HCT116 (cell line): ENCODE measurements at regions not wholly inside any gene's neighbourhood (a gene's known extent, or its start where the extent isn't known, plus 50 kb on each side); places are given as distances from the start of the nearest gene placed in this dataset.

Source experiments
- ATAC-seq: fragments of 200-7000 bp; cut with Tn5 transposase; 2 replicates; pipeline ENCODE4 v1.9.1; 2020; ENCODE audit warnings: mild to moderate bottlenecking, moderate library complexity
- BruUV-seq: library from RNA; stranded (reverse); fragments of 400-500 nt; replicated peaks from 2 replicates; lab custom pipeline; 2021; lab: Mats Ljungman, UMichigan
- CTCF ChIA-PET: fragments of 300-600 bp; sonication (Branson Sonifier 250); formaldehyde crosslinking; loops from one replicate; lab custom pipeline; 2021; ENCODE audit warnings: antibody characterized with exemption; lab: Charles Lee
- POLR2A ChIA-PET: fragments of 300-600, 350-600 bp; sonication (Branson Sonifier 250); formaldehyde crosslinking; loops from one replicate; lab custom pipeline; 2021; ENCODE audit warnings: antibody characterized with exemption; lab: Charles Lee
- RAD21 ChIA-PET, 2 experiments: fragments of 300-600 bp; sonication (Branson Sonifier 250); formaldehyde crosslinking; loops; one replicate each; lab custom pipeline; 2023; ENCODE audit warnings: low total read pairs in 2 of 2; ENCODE audit not compliant: uncharacterized antibody in 2 of 2, unreplicated experiment in 2 of 2, low non-redundant PET in 1 of 2; lab: Charles Lee
- DNase-seq: peaks from one replicate; pipeline ENCODE4 v3.0.0-alpha.2; 2010; ENCODE audit warnings: low read depth, low spot score
- H2AFZ ChIP-seq: fragments of 200-600 bp; shearing (Covaris generic), sonication (generic); 2 replicates; pipeline ENCODE4 v1.6.1; 2017; ENCODE audit warnings: low read depth, mixed run types, mixed read lengths, antibody characterized with exemption, low read length; ENCODE audit not compliant: poor library complexity, severe bottlenecking
- H3K27ac ChIP-seq: 2 replicates; pipeline ENCODE4 v1.5.1; 2012; ENCODE audit warnings: low read depth, low read length
- H3K27me3 ChIP-seq: fragments of 200-600 bp; sonication (generic); 2 replicates; pipeline ENCODE4 v1.6.1; 2016; ENCODE audit warnings: mixed run types, low read length, mixed read lengths; ENCODE audit not compliant: insufficient read depth
- H3K36me3 ChIP-seq, 2 experiments: fragments of 200-500 bp in 1 of 2; fragments of 200-600 bp in 1 of 2; sonication (Bioruptor generic) in 1 of 2; sonication (generic) in 1 of 2; 2 replicates each; pipeline versions ENCODE4 v1.5.1 to v1.6.1; 2014 to 2016; ENCODE audit warnings: low read length in 2 of 2, inconsistent platforms in 1 of 2, mixed read lengths in 1 of 2, mixed run types in 1 of 2; ENCODE audit not compliant: insufficient read depth in 2 of 2, control insufficient read depth in 1 of 2
- H3K4me1 ChIP-seq, 2 experiments: fragments of 200-600 bp in 1 of 2; sonication (generic) in 1 of 2; 2 replicates each; pipeline versions ENCODE4 v1.5.1 to v1.6.1; 2012 to 2017; ENCODE audit warnings: low read length in 2 of 2, inconsistent platforms in 1 of 2, mild to moderate bottlenecking in 1 of 2, mixed read lengths in 1 of 2, mixed run types in 1 of 2, moderate library complexity in 1 of 2; ENCODE audit not compliant: insufficient read depth in 2 of 2, control insufficient read depth in 1 of 2
- H3K4me2 ChIP-seq: fragments of 200-600 bp; sonication (generic); 2 replicates; pipeline ENCODE4 v1.6.1; 2017; ENCODE audit warnings: mixed run types, low read length, mixed read lengths
- H3K4me3 ChIP-seq, 2 experiments: fragments of 200-600 bp in 1 of 2; sonication (generic) in 1 of 2; replicated peaks in 1 of 2; 2 replicates each; pipeline ENCODE4 v1.5.1; 2011 to 2016; ENCODE audit warnings: low read length in 2 of 2, control low read depth in 1 of 2, low read depth in 1 of 2, mild to moderate bottlenecking in 1 of 2, mixed read lengths in 1 of 2, mixed run types in 1 of 2
- H3K79me2 ChIP-seq: fragments of 200-600 bp; sonication (generic); 2 replicates; pipeline ENCODE4 v1.6.1; 2017; ENCODE audit warnings: mild to moderate bottlenecking, mixed run types, low read length, moderate library complexity, mixed read lengths; ENCODE audit not compliant: insufficient read depth
- H3K9ac ChIP-seq: fragments of 200-600 bp; sonication (generic); 2 replicates; pipeline ENCODE4 v1.6.1; 2016; ENCODE audit warnings: low read length, mixed read lengths
- H3K9me2 ChIP-seq: fragments of 200-600 bp; sonication (generic), shearing (Covaris generic); 2 replicates; pipeline ENCODE4 v1.6.1; 2017; ENCODE audit warnings: mixed run types, mild to moderate bottlenecking, moderate library complexity; ENCODE audit not compliant: insufficient read depth
- H3K9me3 ChIP-seq, 2 experiments: fragments of 200-500 bp in 1 of 2; fragments of 200-600 bp in 1 of 2; sonication (Bioruptor generic) in 1 of 2; sonication (generic) in 1 of 2; 2 replicates each; pipeline ENCODE4 v1.6.1; 2014 to 2017; ENCODE audit warnings: low read length in 2 of 2, mixed read lengths in 2 of 2, inconsistent platforms in 1 of 2, low read depth in 1 of 2, mild to moderate bottlenecking in 1 of 2, mixed run types in 1 of 2, moderate library complexity in 1 of 2; ENCODE audit not compliant: control insufficient read depth in 1 of 2, insufficient read depth in 1 of 2
- H4K20me1 ChIP-seq: fragments of 200-600 bp; sonication (generic), shearing (Covaris generic); 2 replicates; pipeline ENCODE4 v1.6.1; 2017; ENCODE audit warnings: mixed run types, mild to moderate bottlenecking, moderate library complexity; ENCODE audit not compliant: insufficient read depth
- ATF3 ChIP-seq: IDR thresholded peaks from 2 replicates; pipeline ENCODE4 v1.6.1; 2012
- CEBPB ChIP-seq: IDR thresholded peaks from 2 replicates; pipeline ENCODE4 v1.6.1; 2012; ENCODE audit warnings: low read depth
- CTCF ChIP-seq, 3 experiments: fragments of 200-600 bp in 1 of 3; sonication (generic) in 1 of 3; IDR thresholded peaks in 2 of 3; conservative IDR thresholded peaks in 1 of 3; 2 replicates each; pipeline ENCODE4 v1.5.1; 2012 to 2017; ENCODE audit warnings: low read depth in 2 of 3, low read length in 2 of 3, antibody characterized with exemption in 1 of 3, borderline replicate concordance in 1 of 3, control low read depth in 1 of 3, mild to moderate bottlenecking in 1 of 3, mixed read lengths in 1 of 3, mixed run types in 1 of 3, moderate library complexity in 1 of 3; ENCODE audit not compliant: insufficient read depth in 1 of 3
- EGR1 ChIP-seq: IDR thresholded peaks from 2 replicates; pipeline ENCODE4 v1.6.1; 2012; ENCODE audit warnings: low read depth
- ELF1 ChIP-seq: IDR thresholded peaks from 2 replicates; pipeline ENCODE4 v1.6.1; 2012; ENCODE audit warnings: low read depth, borderline replicate concordance
- FOSL1 ChIP-seq: IDR thresholded peaks from 2 replicates; pipeline ENCODE4 v1.6.1; 2012; ENCODE audit warnings: low read depth
- JUND ChIP-seq: IDR thresholded peaks from 2 replicates; pipeline ENCODE4 v1.6.1; 2012
- POLR2A ChIP-seq: IDR thresholded peaks from 2 replicates; pipeline ENCODE4 v1.7.0; 2011; ENCODE audit warnings: borderline replicate concordance; ENCODE audit not compliant: insufficient read depth, insufficient read length; ENCODE audit errors: extremely low read depth
- POLR2AphosphoS5 ChIP-seq: IDR thresholded peaks from 2 replicates; pipeline ENCODE4 v1.6.1; 2011; ENCODE audit warnings: mild to moderate bottlenecking, low read depth, low read length, moderate library complexity
- RAD21 ChIP-seq: IDR thresholded peaks from 2 replicates; pipeline ENCODE4 v1.6.1; 2012; ENCODE audit warnings: low read depth, mild to moderate bottlenecking
- SIN3A ChIP-seq: IDR thresholded peaks from 2 replicates; pipeline ENCODE4 v1.6.1; 2012; ENCODE audit warnings: low read depth
- SP1 ChIP-seq: IDR thresholded peaks from 2 replicates; pipeline ENCODE4 v1.6.1; 2012; ENCODE audit warnings: low read depth
- SRF ChIP-seq: IDR thresholded peaks from 2 replicates; pipeline ENCODE4 v1.6.1; 2012; ENCODE audit warnings: low read depth
- TCF7L2 ChIP-seq: IDR thresholded peaks from 2 replicates; pipeline ENCODE4 v1.7.0; 2011; ENCODE audit warnings: borderline replicate concordance, inconsistent platforms; ENCODE audit not compliant: insufficient read depth, insufficient read length; ENCODE audit errors: extremely low read depth
- YY1 ChIP-seq: IDR thresholded peaks from 2 replicates; pipeline ENCODE4 v1.6.1; 2011; ENCODE audit warnings: low read length, low read depth, moderate library complexity, mild to moderate bottlenecking; ENCODE audit not compliant: insufficient replicate concordance; ENCODE audit errors: extremely low read depth
- ZBTB33 ChIP-seq: IDR thresholded peaks from 2 replicates; pipeline ENCODE4 v1.6.1; 2011; ENCODE audit warnings: mild to moderate bottlenecking, low read length, moderate library complexity; ENCODE audit not compliant: insufficient replicate concordance; ENCODE audit errors: extremely low read depth
- ZFX ChIP-seq: fragments of 450-650 bp; IDR thresholded peaks from 2 replicates; pipeline ENCODE4 v1.6.1; 2017
- ZNF274 ChIP-seq: fragments of 200-500 bp; sonication (Bioruptor generic); IDR thresholded peaks from 2 replicates; pipeline ENCODE4 v1.6.1; 2014; ENCODE audit warnings: mild to moderate bottlenecking, low read depth, low read length, inconsistent platforms
- intact Hi-C: fragments of 100-400 bp; cut with micrococcal nuclease; formaldehyde crosslinking; loops from 2 replicates; pipeline ENCODE4 v1.10.0; 2022
- TF ChIP-seq, protein P1 (sequence below): IDR thresholded peaks from 2 replicates; pipeline ENCODE4 v1.6.1; 2012
- TF ChIP-seq, protein P2 (sequence below): IDR thresholded peaks from 2 replicates; pipeline ENCODE4 v1.6.1; 2012; ENCODE audit warnings: low read depth

DNA sequence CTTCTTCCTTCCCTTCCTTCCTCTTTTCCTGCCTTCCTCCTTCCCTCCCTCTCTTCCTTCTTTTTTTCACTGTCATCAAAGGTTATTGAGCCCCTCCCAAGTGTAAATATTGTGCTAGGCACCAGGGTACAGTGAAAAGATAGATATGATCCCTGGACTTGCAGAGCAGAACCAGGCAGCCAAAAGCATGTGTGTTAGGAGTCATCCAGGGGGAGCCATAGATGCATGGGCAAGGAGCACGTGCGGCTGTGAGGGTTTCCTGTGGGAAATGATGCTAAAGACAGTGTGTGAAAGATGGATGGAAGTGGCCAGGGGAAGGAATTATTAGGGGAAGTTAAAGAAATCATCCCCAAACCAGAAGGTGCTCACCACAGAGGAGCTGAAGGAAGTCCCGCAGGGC, 65.2 kb downstream of the NR2F2 start:
- intact Hi-C loops: no loop called here
- ATAC-seq (0 out of 2 replicates have a peak, but pooled peaks have one; percentile 36), DNase-seq (no peak)
- ChIA-PET CTCF (no interaction called here), POLR2A (no interaction called here), RAD21 (no interaction called here)
- Histone ChIP-seq H3K9me3 (no peaks in the 10 kb centered on the region), H3K79me2 (no peaks in the 10 kb centered on the region), H3K36me3 (no peaks in the 10 kb centered on the region), H3K4me2 (no peak overlapping the region), H3K27me3 (no peaks in the 10 kb centered on the region), H3K9me2 (no peaks in the 10 kb centered on the region), H4K20me1 (no peaks in the 10 kb centered on the region), H3K4me3 (no peak overlapping the region), H3K9ac (no peak overlapping the region), H2AFZ (no peak overlapping the region), H3K27ac (no peak overlapping the region), H3K4me1 (0 out of 4 replicates have a peak, but pooled peaks cover 0 to 4% of the 10 kb centered on the region in 2 experiments)
- no TSS peak for BruUV-seq
- no peak for TF ChIP-seq ATF3
- TF ChIP-seq POLR2A: no peak
- TF ChIP-seq CEBPB: no peak
- no peak for TF ChIP-seq SRF
- no peak for TF ChIP-seq ELF1
- TF ChIP-seq ZFX: no peak
- TF ChIP-seq EGR1: no peak
- TF ChIP-seq TCF7L2: no peak
- TF ChIP-seq, protein P1, sequence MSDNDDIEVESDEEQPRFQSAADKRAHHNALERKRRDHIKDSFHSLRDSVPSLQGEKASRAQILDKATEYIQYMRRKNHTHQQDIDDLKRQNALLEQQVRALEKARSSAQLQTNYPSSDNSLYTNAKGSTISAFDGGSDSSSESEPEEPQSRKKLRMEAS: no peak
- no peak for TF ChIP-seq SP1
- TF ChIP-seq FOSL1: no peak
- no peak for TF ChIP-seq RAD21
- TF ChIP-seq POLR2AphosphoS5: no peak
- TF ChIP-seq SIN3A: no peak
- TF ChIP-seq CTCF (IDR thresholded peaks at IDR 0.05 in 2 of 3, conservative IDR thresholded peaks at IDR 0.05 in 1 of 3; ENCODE audit: borderline replicate concordance in 1 of 3, insufficient read depth in 1 of 3, low read depth in 2 of 3, low read length in 2 of 3): no peak
- TF ChIP-seq, protein P2, sequence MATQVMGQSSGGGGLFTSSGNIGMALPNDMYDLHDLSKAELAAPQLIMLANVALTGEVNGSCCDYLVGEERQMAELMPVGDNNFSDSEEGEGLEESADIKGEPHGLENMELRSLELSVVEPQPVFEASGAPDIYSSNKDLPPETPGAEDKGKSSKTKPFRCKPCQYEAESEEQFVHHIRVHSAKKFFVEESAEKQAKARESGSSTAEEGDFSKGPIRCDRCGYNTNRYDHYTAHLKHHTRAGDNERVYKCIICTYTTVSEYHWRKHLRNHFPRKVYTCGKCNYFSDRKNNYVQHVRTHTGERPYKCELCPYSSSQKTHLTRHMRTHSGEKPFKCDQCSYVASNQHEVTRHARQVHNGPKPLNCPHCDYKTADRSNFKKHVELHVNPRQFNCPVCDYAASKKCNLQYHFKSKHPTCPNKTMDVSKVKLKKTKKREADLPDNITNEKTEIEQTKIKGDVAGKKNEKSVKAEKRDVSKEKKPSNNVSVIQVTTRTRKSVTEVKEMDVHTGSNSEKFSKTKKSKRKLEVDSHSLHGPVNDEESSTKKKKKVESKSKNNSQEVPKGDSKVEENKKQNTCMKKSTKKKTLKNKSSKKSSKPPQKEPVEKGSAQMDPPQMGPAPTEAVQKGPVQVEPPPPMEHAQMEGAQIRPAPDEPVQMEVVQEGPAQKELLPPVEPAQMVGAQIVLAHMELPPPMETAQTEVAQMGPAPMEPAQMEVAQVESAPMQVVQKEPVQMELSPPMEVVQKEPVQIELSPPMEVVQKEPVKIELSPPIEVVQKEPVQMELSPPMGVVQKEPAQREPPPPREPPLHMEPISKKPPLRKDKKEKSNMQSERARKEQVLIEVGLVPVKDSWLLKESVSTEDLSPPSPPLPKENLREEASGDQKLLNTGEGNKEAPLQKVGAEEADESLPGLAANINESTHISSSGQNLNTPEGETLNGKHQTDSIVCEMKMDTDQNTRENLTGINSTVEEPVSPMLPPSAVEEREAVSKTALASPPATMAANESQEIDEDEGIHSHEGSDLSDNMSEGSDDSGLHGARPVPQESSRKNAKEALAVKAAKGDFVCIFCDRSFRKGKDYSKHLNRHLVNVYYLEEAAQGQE: no peak
- TF ChIP-seq ZBTB33: no peak
- TF ChIP-seq YY1: no peak
- no peak for TF ChIP-seq ZNF274
- TF ChIP-seq JUND: no peak
